Activated CD4-positive, CD25-positive, alpha-beta regulatory T cell treated with anti-CD3 and anti-CD28 coated beads, Interleukin-2, amount 50 U/mL, for 24 hours (primary cell): ENCODE measurements at regions not wholly inside any gene's neighbourhood (a gene's known extent, or its start where the extent isn't known, plus 50 kb on each side); places are given as distances from the start of the nearest gene placed in this dataset.
A peak's percentile ranks its signal among the peaks of the same experiment; 100 is the strongest.
"Not testable (repeated sequence)": the region's sequence is repeated elsewhere in the genome, so short reads cannot be mapped to it uniquely, and the experiment has no call there.

ENCODE experiments used
- ATAC-seq, 2 donors: fragments of 150-1000 bp; cut with Tn5 transposase; one replicate each; pipeline ENCODE4 v1.10.0; 2021; ENCODE audit warnings: mild to moderate bottlenecking in 1 of 2, moderate library complexity in 1 of 2

DNA sequence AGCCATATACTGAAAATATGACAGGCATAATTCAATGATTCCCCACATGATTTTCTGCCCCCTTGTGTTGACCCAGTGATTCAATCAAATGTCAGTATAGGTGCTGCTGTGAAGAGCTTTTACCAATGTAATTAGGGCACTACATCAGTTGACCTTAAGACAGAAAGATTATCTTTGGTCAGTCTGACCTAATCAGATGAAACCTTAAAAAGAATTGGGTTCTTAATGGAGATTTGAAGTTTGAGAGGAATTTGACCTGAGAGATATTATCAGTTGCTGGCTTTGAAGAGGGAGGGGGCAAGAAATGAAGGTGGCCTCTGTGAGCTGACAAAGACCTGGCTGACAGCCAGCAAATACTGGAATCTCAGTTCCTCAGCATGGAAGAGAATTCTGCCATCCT is 358.7 kb upstream of the CA10 start:
- ATAC-seq, result no peak

- no peak for ATAC-seq
Observed at GRCh38 chr17:52515927-52516326, 357.4 kb upstream of the CA10 start.

DNA sequence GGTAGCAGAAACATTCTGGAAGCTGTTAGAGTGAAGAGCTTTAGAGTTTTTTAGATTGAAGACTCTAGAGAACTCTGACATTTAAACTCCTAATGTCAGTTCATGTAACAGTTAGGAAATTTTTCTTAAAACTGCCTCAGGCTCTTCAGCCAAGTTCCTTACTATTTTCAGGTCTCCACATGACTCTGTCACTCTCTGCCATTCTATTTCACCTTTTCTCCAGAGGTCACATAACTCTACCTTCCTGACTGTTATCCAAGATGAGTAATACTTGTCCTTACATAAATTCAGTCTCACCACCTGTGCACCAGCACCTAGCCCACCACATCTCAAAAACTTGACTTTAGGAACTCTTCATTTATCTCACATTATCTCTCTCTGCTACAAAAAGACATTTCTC is 347.1 kb upstream of the CA10 start:
- no peak for ATAC-seq

- no peak for ATAC-seq
Observed at GRCh38 chr17:52504081-52504480, 345.6 kb upstream of the CA10 start.

DNA sequence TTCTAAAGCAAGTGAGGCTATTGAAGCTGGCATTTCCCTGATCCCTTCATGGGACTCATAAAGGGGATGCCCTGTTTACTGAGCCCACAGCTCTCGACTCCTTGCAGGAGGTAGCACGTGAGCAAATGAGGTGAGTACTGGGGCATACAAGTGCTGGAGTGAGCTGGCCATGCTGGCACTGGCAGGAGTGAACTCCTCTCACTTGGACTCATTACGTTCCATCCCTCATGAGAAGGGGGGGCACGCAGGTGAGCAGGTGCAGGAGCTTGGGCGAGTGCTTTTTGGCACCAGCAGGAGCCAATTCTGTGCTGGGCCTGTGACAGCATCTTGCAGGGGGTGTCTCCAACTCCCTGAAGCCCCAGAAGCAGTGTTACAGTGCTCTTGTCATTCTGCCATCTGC is 337.1 kb upstream of the CA10 start:
- no peak for ATAC-seq

DNA sequence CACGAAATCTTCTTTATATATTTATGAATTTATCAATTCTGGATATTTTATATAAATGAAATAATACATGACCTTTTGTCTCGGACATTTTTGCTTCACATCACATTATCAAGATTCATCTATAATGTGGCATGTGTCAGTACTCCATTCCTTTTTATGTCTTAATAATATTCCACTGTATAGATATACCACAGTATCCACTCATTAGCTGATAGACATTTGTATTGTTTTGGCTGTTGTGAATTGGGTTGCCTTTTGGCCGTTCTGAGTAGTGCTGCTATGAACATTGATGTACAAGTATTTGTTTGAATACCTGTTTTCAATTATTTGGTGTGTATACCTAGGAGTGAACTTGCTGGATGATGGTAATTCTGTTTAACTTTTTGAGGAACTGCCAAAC is 323.8 kb upstream of the CA10 start:
- no peak for ATAC-seq

- ATAC-seq, result no peak
Observed at GRCh38 chr17:52477824-52478699, 319.5 kb upstream of the CA10 start.

DNA sequence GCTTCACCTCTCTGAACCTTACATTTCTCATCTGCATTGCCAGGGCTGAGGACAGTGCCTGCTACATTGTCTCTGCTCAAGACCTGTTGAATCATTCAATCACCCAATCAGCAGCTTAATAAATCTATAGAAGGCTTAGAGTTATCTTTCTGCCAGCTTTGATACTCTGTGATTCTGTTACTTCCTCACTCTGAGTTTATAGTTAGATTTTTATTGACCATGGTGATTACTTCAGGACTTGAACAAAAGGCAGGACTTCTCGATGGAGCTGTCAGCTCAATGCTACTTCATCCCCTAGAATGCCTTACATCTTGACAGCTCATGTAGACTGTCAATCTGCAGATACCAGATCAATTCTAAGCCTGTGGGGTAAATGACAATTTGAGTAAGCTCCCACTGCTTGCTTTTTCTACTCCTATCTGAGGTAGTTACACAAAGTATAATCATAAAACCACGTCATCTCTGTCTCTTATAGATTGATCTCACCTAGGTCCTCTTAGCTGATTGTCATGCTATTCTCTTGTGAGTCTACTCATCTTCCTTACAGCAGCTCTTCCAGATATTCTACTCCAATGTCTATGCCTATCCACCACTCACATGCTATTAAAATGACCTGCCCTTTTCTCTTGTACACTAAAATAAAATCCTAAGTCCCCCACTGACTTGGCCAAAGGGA is 318.3 kb upstream of the CA10 start:
- ATAC-seq, result no peak

GRCh38 chr17:52470553-52470952 is 312.0 kb upstream of the CA10 start:
- no peak for ATAC-seq

DNA sequence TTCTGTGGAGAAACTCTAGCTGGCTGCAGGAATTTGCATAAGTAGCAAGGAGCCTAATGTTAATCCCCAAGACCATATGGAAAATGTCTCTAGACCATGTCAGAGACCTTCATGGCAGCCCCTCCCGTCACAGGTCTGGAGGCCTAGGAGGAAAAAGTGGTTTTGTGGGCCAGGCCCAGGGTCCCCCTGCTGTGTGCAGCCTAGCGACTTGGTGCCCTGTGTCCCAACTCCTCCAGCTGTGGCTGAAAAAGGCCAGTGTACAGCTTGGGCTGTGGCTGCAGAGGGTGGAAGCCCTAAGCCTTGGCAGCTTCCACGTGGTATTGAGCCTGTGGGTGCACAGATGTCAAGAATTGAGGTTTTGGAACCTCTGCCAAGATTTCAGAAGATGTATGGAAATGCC is 306.9 kb upstream of the CA10 start:
- no peak for ATAC-seq

DNA sequence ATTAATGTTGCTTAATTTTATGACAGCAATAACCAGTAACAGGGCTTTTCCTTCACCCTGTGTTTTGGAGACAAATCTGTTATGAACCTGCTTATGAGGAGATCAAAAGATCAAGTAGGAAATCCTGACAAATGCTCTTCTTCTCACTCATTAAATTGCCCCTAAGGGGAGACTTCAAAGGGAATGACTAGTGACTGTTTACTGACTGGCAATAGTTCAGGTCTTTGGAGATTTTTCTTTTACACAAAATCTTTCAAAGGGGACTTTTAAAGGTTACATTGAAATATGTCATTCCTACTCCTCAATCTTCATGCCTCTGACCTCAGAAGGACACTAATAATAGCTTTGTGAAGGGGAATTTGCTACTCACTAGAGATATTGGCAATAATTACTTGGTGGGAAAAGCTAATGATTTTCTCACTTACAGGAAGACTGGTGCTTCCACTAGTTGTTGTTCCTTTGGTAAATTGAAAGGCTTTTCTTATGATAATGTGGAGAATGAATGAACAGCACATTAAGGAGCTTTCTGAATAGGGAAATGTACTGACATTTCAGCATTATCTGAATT is 292.9 kb upstream of the CA10 start:
- ATAC-seq, result no peak

- no peak for ATAC-seq
Observed at GRCh38 chr17:52442350-52442749, 283.8 kb upstream of the CA10 start.

DNA sequence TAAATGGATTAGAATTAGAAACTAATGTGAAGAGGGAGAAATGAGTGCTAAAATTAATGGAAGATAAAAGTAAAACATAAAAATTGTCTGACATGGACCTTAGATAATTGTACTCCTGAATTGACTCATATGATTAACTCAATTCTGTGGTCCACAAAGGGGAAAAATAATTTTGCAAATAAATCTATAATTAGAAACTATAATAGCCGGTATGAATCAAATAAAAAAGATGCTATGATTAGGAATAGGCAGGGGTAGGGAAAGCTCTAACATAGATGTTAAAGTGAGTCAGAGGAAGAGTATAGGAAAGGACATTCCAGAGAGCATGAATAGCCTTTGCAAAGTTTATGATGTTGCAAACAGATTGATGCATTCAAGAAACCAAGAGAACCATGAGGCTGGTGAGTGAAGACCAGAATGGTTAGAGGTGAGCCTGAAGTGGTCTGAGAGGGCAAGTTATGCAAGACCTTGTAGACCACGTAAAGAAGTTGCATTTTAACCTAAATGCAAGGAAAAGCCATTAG is 262.1 kb upstream of the CA10 start:
- ATAC-seq, result no peak

- no peak for ATAC-seq
Observed at GRCh38 chr17:52419229-52419641, 260.7 kb upstream of the CA10 start.

DNA sequence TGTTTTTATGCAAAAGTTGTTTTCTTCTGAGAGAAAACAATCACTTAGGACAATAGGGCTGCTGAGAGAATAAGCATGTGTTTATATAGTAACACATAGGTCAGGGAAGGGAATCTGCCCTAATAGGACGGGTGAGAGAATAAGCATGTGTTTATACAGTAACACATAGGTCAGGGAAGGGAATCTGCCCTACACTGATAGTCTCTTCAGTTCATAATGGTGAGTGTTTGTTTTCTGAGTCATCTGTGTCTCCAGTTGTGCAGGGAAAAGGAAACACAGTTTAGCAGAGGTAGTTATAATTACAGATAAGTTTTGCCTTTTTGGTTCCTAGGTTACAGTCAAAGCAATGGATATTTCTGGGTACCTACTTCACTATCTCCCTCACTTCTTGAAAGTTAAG is 252.3 kb upstream of the CA10 start:
- ATAC-seq, result no peak

DNA sequence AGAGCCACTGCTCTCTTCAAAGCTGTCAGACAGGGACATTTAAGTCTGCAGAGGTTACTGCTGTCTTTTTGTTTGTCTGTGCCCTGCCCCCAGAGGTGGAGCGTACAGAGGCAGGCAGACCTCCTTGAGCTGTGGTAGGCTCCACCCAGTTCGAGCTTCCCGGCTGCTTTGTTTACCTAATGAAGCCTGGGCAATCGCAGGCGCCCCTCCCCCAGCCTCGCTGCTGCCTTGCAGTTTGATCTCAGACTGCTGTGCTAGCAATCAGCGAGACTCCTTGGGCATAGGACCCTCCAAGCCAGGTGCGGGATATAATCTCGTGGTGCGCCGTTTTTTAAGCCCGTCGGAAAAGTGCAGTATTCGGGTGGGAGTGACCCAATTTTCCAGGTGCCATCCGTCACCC is 250.7 kb upstream of the CA10 start:
- ATAC-seq, result not testable (repeated sequence)

DNA sequence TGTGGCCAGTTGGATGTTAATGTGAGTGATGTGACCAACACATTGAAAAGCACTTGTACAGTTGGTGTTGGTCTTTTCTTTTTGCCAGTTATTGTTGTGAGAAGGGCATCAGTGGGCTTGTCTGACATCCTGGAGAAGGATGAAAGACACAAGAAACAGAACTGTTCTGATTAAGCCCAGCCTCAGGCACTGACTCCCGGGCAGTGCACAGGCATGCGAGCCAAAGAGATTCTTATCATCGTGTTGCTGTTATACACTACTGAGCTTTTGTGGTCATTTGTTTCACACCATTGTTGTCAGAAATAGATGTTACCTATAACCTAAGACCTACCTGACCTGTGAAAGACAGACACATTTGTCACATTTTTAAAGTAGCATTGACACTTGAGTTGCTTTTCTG is 236.8 kb upstream of the CA10 start:
- ATAC-seq, result no peak

DNA sequence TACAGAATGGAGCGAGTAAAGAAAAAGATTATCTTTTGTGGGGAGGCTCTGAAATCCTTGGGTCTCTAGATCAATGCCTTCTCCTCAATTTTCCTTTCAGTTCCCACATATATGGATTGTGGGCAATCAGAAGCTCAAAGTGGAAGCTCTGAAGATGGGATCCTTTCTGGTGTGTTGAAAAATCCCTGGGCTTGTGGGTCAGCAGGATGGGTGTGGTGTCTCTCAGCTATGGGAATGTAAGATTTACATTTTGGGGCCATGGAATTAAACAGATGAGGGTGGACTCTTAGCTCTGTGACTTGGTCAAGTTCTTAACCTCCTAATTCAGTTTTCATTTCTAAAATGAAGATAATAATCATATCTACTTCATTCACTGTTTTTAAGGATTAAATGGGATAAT is 231.9 kb upstream of the CA10 start:
- no peak for ATAC-seq

DNA sequence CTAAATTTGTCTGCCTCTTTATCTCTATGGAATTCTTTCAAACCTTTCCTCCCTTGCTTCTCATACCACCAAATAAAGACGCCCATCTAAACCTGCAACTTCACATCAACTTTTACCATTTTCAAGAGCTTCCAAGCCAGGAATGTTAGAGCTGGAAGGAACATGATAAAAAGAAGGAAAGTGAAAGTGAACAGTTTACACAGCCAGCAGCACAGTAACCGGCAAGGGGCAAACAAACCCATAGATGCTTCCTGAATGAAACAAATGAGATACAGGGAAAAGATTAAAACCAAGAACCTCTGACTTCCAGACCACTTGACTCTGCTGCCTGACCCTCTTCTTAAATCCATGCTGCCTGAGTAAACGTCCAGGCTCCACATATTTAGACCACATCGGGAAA is 231.1 kb upstream of the CA10 start:
- no peak for ATAC-seq

DNA sequence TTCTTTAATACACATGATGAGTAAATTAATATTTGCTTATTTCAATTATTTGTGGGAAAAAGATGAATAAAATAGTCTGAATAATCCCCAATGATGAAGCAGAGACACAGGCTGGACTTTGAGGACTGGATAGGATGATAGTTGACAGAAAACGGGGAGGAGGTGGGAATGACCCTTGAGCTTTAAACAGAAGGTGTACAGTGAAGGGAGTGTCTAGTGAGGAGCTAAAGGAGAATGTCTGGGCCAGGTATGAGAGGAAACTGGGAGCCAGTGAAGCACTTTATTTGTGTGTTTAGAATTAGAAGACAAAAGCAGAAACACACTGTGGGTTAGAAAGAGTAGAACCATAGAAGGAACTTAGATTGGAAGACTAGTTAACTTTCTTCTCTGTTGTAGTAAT is 230.4 kb upstream of the CA10 start:
- no peak for ATAC-seq

DNA sequence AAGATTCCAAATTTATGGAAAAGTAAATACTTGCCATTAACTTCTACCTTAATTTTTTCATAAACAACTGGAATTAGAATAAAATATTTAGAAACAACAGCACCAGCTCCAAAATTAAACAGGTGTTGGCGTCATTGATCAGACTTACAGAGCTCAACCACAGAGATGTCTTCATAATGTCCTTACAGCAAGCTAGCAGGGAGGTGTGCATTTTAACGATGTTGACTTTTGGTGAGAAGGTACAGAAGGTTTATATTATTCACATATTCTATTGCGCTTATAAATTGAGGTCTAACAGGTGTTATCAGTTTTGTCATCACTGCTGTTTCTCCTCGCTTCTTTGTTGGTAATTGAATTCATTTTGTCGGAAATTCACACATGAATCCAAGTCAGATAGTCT is 226.2 kb upstream of the CA10 start:
- no peak for ATAC-seq

GRCh38 chr17:52383493-52384100 is 225.1 kb upstream of the CA10 start:
- ATAC-seq, result peak in 1 of 2 donors; percentile 13

- ATAC-seq, result no peak
Observed at GRCh38 chr17:52378860-52379259, 220.3 kb upstream of the CA10 start.
